GM13976 (cell line): ENCODE measurements at regions not wholly inside any gene's neighbourhood (a gene's known extent, or its start where the extent isn't known, plus 50 kb on each side); places are given as distances from the start of the nearest gene placed in this dataset.

ENCODE experiments used
- DNase-seq: peaks from one replicate; pipeline ENCODE4 v3.0.0; 2012; ENCODE audit warnings: low spot score
- in situ Hi-C: fragments of 300-500 bp; cut with MboI; formaldehyde crosslinking; loops from one replicate; pipeline ENCODE4 v1.12.0; 2022; ENCODE audit warnings: low sequenced_read_pairs, mixed read lengths, inconsistent platforms; ENCODE audit not compliant: unreplicated experiment
- TF ChIP-seq, protein P1 (sequence below): IDR thresholded peaks from 2 replicates; pipeline ENCODE4 v1.5.1; 2012; ENCODE audit warnings: borderline replicate concordance, mild to moderate bottlenecking; ENCODE audit not compliant: insufficient read depth; ENCODE audit errors: extremely low read depth, missing control alignments, control extremely low read depth

- DNase-seq = no peak
- TF ChIP-seq, protein P1, sequence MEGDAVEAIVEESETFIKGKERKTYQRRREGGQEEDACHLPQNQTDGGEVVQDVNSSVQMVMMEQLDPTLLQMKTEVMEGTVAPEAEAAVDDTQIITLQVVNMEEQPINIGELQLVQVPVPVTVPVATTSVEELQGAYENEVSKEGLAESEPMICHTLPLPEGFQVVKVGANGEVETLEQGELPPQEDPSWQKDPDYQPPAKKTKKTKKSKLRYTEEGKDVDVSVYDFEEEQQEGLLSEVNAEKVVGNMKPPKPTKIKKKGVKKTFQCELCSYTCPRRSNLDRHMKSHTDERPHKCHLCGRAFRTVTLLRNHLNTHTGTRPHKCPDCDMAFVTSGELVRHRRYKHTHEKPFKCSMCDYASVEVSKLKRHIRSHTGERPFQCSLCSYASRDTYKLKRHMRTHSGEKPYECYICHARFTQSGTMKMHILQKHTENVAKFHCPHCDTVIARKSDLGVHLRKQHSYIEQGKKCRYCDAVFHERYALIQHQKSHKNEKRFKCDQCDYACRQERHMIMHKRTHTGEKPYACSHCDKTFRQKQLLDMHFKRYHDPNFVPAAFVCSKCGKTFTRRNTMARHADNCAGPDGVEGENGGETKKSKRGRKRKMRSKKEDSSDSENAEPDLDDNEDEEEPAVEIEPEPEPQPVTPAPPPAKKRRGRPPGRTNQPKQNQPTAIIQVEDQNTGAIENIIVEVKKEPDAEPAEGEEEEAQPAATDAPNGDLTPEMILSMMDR = no peak
- in situ Hi-C loops = no loop called here
Observed at GRCh38 chr5:124421584-124421983, 324.9 kb downstream of the ZNF608 start.

DNA sequence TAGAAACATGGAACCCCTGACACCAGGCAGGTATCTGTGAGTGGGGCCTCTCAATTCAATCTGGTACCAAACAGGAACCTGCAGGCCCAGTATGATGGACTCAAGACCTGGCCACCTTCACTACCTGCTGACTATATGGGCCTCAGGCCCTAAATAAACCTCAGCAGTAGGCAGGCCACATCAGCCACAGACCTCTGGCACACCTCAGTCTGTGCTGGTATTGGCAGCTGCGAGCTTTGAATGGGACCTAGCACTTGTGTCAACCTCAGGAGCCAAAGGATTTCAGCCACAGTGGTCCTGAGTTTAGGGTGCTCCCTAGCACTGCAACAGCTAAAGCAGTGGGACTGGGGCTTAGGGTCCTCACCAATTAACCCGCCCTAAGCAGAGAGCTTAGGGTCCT is 325.5 kb downstream of the ZNF608 start:
- no peak for DNase-seq
- in situ Hi-C loops = no loop called here
- TF ChIP-seq, protein P1 = no peak

- no peak for DNase-seq
- in situ Hi-C loops = no loop called here
- TF ChIP-seq, protein P1 = no peak
Observed at GRCh38 chr5:124419531-124419930, 326.9 kb downstream of the ZNF608 start.

GRCh38 chr5:124418390-124418789 is 328.0 kb downstream of the ZNF608 start:
- in situ Hi-C loops = no loop called here
- DNase-seq = no peak

DNA sequence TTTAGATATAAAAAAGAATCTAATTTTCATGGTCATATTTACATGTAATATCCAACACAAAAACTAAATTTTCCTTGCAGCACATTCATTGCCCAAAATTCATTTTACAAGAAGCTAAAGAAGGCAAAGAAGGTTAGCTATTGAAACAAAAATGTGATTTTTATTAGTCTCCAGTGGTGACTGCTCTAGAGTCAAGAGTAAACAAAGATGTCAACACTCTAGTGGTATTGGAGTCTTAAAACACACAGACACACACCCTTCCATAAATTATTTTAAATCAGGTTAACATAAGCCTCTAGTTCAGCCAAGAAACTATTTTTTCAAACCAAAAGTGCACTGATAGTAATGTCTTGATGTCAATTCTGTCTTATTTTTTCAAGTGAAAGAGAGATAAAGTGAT is 329.2 kb downstream of the ZNF608 start:
- in situ Hi-C loops = no loop called here
- DNase-seq = no peak
- TF ChIP-seq, protein P1 = no peak

More at GRCh38 chr5:124418390-124418789, 328.0 kb downstream of the ZNF608 start:
- TF ChIP-seq, protein P1 = no peak

GRCh38 chr5:124416627-124417026 is 329.8 kb downstream of the ZNF608 start:
- in situ Hi-C loops = no loop called here
- DNase-seq = no peak
- TF ChIP-seq, protein P1 = no peak

GRCh38 chr5:124414973-124415372 is 331.5 kb downstream of the ZNF608 start:
- TF ChIP-seq, protein P1 = no peak
- in situ Hi-C loops = no loop called here
- DNase-seq = no peak
